NCI-H82 treated with DMSO at 0.1 percent for 48 hours (cell line): ENCODE measurements at regions not wholly inside any gene's neighbourhood (a gene's known extent, or its start where the extent isn't known, plus 50 kb on each side); places are given as distances from the start of the nearest gene placed in this dataset.

Experiments used
- DNase-seq: peaks from one replicate; lab custom pipeline; 2025; ENCODE audit not compliant: unreplicated experiment; lab: John Stamatoyannopoulos, UW

DNA sequence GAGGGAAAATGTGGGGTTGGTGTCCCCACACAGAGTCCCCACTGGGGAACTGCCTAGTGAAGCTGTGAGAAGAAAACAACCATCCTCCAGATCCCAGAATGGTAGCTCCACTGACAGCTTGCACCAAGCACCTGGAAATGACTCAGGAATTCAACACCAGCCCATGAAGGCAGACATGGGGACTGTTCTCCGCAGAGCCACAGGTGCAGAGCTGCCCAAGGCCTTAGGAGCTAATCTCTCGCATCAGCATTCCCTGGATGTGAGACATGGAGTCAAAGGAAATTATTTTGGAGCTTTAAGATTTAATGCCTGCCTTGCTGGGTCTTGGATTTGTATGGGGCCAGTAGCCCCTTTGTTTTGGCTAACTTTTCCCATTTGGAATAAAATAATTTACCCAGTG lies 367.9 kb downstream of the FAM133A start:
- DNase-seq = no peak

DNA sequence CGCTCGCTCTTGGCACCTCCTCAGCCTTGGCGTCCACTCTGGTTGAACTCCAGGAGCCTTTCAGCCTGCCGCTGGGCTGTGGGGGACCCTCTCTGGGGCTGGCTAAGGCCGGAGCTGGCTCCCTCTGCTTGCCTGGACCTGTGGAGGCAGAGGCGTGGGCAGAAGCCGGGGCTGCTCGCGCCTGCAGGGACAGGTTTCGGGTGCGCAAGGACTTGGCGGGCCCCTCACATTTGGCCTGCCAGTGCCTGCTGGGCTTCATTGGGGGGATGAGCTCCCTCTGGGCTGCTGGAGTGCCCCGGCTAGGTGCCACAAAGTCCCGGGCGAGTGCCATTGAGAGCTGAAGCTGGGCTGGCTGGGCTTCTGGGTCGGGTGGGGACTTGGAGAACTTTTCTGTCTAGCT lies 371.7 kb downstream of the FAM133A start:
- DNase-seq = no peak

- no peak for DNase-seq
These were observed 377.9 kb downstream of the FAM133A start for GRCh38 chrX:94051926-94052325.

- DNase-seq = no peak
These were observed 379.6 kb downstream of the FAM133A start for GRCh38 chrX:94053575-94053974.

DNA sequence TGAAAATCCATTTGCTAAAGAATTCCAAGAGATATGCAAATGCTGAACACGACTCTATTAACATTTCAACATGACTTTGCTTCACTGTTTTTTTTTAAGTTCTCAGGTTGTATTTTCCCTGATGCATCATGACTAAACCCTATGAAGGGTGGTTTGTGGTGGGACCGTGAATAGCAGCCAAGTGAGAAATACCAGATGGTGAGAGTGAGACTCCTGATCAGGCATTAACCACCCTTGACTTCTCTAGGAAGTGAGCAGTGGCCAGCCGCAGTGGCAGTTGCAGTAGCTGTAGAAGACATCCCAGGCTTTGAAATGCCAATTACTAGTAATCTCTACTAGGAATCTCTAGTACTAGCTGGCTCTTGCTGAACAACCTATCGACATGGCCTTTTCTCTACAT lies 383.4 kb downstream of the FAM133A start:
- no peak for DNase-seq

DNA sequence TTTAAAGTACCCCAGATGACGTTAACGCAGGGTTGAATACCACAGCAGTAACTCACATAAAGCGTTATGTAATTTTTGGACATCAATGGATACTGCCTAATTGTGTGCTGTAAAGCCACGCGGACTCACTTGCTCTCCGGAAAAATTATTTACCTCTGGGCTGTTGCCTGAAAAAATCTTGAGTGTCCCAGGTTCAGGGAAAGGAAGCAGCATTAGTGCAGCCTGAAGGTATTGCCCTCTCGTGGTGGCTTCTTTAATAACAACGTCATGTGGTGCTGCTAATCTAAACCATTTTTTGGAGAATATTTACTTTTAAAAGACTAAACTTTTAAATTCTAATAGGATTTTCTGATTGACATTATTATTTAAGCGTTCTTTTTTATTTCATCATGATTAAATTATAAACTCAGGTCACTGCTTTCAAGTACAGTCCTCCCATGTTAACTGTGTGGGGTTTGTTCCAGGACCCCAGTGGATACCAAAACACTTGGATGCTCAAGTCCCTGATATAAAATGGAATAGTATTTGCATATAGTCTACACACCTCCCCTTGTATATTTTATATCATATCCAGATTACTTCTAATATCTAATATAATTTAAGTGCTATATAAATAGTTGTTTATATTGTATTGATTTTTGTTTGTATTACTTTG lies 384.8 kb downstream of the FAM133A start:
- DNase-seq = peak; percentile 0

- DNase-seq = no peak
These were observed 391.1 kb downstream of the FAM133A start for GRCh38 chrX:94065091-94065490.

DNA sequence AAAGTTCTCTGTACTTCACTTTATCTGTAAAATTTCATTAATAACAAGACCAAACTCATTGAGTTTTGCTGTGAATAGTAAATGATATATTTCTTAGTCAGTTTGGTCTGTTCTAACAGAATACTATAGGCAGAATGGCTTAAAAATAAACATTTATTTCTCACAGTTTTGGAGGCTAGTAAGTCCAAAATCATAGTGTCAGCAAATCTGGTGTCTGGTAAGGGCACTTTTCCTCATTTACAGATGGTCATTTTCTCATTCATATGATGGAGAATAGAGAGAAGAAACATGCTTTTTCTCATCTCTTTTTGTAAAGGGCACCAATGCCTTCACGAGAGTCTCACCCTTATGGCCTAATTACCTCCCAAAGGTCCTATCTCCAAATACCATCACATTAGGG lies 415.1 kb downstream of the FAM133A start:
- DNase-seq = no peak

GRCh38 chrX:94097868-94098267 lies 423.9 kb downstream of the FAM133A start:
- DNase-seq = no peak

GRCh38 chrX:94107981-94108380 lies 434.0 kb downstream of the FAM133A start:
- no peak for DNase-seq

GRCh38 chrX:94114362-94114761 lies 440.4 kb downstream of the FAM133A start:
- DNase-seq = no peak

DNA sequence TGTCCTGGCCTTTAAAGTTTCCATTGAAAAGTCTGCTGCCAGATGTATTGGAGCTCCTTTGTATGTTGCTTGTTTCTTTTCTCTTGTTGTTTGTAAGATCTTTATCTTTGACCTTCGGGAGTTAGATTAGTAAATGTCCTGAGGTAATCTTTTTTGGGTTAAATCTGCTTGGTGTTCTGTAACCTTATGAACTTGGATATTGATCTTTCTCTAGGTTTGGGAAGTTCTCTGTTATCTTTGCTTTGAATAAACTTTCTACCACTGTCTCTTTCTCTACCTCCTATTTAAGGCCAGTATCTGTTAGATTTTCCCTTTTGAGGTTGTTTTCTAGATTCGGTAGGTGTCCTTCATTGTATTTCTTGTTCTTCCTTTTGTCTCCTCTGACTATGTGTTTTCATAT lies 447.8 kb downstream of the FAM133A start:
- no peak for DNase-seq

GRCh38 chrX:94123062-94123461 lies 449.1 kb downstream of the FAM133A start:
- DNase-seq = no peak

DNA sequence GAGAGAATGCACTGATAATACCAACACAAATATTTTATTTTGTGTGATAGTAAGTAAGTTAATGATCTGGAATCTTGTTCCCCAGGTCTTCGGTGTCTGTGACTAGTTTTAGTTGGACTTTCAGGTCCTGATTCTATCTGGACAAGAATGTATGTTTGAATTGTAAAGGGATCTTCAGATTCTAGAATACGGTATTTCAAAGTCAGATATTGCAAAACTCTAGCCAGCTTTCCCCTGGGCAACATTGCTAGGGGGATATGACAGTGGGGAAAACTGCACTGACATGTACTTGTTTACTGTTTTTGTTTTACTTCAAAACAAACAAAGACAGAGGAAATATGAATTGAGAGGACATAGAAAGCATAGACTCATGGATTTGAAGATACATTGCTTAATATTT lies 489.0 kb downstream of the FAM133A start:
- no peak for DNase-seq

GRCh38 chrX:94178145-94178788 lies 504.3 kb downstream of the FAM133A start:
- DNase-seq = no peak

- no peak for DNase-seq
These were observed 530.5 kb downstream of the FAM133A start for GRCh38 chrX:94204524-94204923.

DNA sequence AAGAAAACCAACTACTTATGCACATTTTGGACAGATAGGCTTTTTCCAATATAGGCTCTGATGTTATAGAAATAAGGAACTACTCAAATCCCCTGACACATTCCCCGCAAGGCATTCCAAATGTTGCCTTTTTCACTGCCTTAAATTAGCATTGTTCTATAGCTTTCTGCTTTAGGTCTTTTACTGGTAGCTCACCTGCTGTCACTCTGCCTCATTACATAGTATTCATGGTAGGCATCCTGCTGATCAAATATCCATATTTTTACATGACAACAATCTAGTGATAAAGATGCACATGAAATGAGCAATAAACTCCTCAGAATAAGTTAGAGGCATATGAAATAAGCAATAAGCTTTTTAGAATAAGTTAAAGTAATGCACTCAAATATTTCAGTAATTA lies 542.7 kb downstream of the FAM133A start:
- DNase-seq = no peak

GRCh38 chrX:94252211-94252610 lies 578.2 kb downstream of the FAM133A start:
- no peak for DNase-seq

- no peak for DNase-seq
These were observed 582.4 kb downstream of the FAM133A start for GRCh38 chrX:94256396-94256795.

GRCh38 chrX:94265323-94265722 lies 591.3 kb downstream of the FAM133A start:
- no peak for DNase-seq

DNA sequence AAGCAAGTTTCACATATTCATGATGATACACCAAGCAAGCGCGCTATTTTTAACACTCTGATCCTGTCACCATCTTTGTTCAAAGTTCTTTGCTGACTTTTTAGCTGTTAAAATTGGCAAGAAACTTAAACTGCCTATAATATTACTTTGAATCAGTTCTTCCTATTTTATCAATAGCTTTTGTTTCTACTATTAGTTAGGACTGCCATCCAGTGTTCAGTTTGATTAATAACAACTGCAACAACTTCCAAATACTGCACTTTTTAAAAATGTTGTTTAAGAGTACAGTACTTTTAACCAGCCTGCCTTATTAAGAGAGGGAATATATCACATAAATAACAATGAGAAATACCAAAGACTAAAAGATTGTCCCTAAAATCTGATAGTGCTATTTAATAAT lies 614.3 kb downstream of the FAM133A start:
- DNase-seq = no peak

GRCh38 chrX:94288972-94289371 lies 615.0 kb downstream of the FAM133A start:
- DNase-seq = no peak

- DNase-seq = no peak
These were observed 628.4 kb downstream of the FAM133A start for GRCh38 chrX:94302446-94302845.
